ENCODE measurements at regions not wholly inside any gene's neighbourhood (a gene's known extent, or its start where the extent isn't known, plus 50 kb on each side); places are given as distances from the start of the nearest gene placed in this dataset.

- no peak overlapping the region for H2BK20ac ChIP-seq (ENCODE audit: low read depth, low read length)
- H2AFZ ChIP-seq (replicated peaks; ENCODE audit: low read length, poor library complexity): no peak overlapping the region
- intact Hi-C loops (cut with micrococcal nuclease) (no loop called here), in situ Hi-C loops (cut with MboI; ENCODE audit: low sequenced_read_pairs) (no loop called here), dilution Hi-C loops (cut with HindIII; ENCODE audit: low sequenced_read_pairs, unreplicated experiment) (no loop called here)
- H3K4me1 ChIP-seq (ENCODE audit: control insufficient read depth, insufficient read depth, low read length): no peaks in the 10 kb centered on the region
- H4K5ac ChIP-seq (ENCODE audit: low read depth, low read length): no peak overlapping the region
- H3K18ac ChIP-seq (ENCODE audit: low read depth, low read length): no peak overlapping the region
- H3K4me3 ChIP-seq (ENCODE audit: insufficient read depth, low read depth, low read length): no peak overlapping the region
- H3K4ac ChIP-seq (ENCODE audit: low read depth, low read length): no peak overlapping the region
- no peak overlapping the region for H3K9ac ChIP-seq (ENCODE audit: low read depth, low read length)
- no peak overlapping the region for H2BK15ac ChIP-seq (ENCODE audit: low read depth, low read length)
- H3K23ac ChIP-seq (ENCODE audit: low read depth, low read length): no peak overlapping the region
- no peak overlapping the region for H3K27ac ChIP-seq (ENCODE audit: insufficient read depth, low read length)
- H3K9me3 ChIP-seq (ENCODE audit: control insufficient read depth, insufficient read depth, low read length): no peaks in the 10 kb centered on the region
- POLR2A ChIA-PET (ENCODE audit: unreplicated experiment): no interaction called here
- ATAC-seq (ENCODE audit: low read depth): no peak
- H3K79me1 ChIP-seq (ENCODE audit: low read depth in 1 of 2, low read length in 2 of 2): no peaks in the 10 kb centered on the region
- H2AK5ac ChIP-seq (ENCODE audit: low read depth, low read length): no peak overlapping the region
- no peak overlapping the region for H4K91ac ChIP-seq (ENCODE audit: insufficient read depth, low read depth, low read length)
- H3K14ac ChIP-seq (replicated peaks; ENCODE audit: low read depth, low read length): no peak overlapping the region
- H3K4me2 ChIP-seq (ENCODE audit: low read depth, low read length): no peak overlapping the region
- H4K20me1 ChIP-seq (ENCODE audit: insufficient read depth, low read length): no peaks in the 10 kb centered on the region
- no peak overlapping the region for H2BK5ac ChIP-seq (ENCODE audit: low read depth, low read length, poor library complexity, severe bottlenecking)
- no peak overlapping the region for H3K56ac ChIP-seq (ENCODE audit: extremely low read depth, insufficient read depth, low read length)
- no peak overlapping the region for H4K8ac ChIP-seq (ENCODE audit: low read depth in 2 of 2, low read length in 2 of 2)
- no TSS peak for BruUV-seq (replicated peaks)
- TF ChIP-seq CEBPB (IDR thresholded peaks at IDR 0.05; ENCODE audit: low read depth, low read length) (no peak), RCOR1 (IDR thresholded peaks at IDR 0.05; ENCODE audit: insufficient replicate concordance, low read length) (no peak)
- CTCF ChIA-PET: interaction anchor here (1.5 kb wide), 1 partner anchor 10 kb away, joined by 6 read pairs; no protein-coding TSS in a partner anchor
- H2BK120ac ChIP-seq (ENCODE audit: low read depth, low read length): no peak overlapping the region
- no peak overlapping the region for H2AK9ac ChIP-seq (replicated peaks; ENCODE audit: low read depth, low read length, poor library complexity)
- peaks cover 3% of the 10 kb centered on the region; the same call in 1 of the 2 replicates for H3K36me3 ChIP-seq (ENCODE audit: control insufficient read depth, insufficient read depth, low read length)
- H3K27me3 ChIP-seq (ENCODE audit: control insufficient read depth, insufficient read depth, low read length): no peaks in the 10 kb centered on the region
- DNase-seq: no peak
- 50% methylated on average over 1 of the region's 2 CpGs; no CpG with 5 or more reads in 1 of the 2 experiments for WGBS, 2 experiments (ENCODE audit: extremely low coverage in 2 of 2, insufficient read length in 1 of 2)
- peaks cover 2% of the 10 kb centered on the region; the same call in 1 of the 2 replicates for H3K9me1 ChIP-seq (ENCODE audit: insufficient read depth, low read length)
Measured at GRCh38 chr1:232451506-232451905, 178.4 kb downstream of the SIPA1L2 start.

Data from IMR-90 (cell line).